M059J (cell line): ENCODE measurements at regions not wholly inside any gene's neighbourhood (a gene's known extent, or its start where the extent isn't known, plus 50 kb on each side); places are given as distances from the start of the nearest gene placed in this dataset.
"Not testable (repeated sequence)": the region's sequence is repeated elsewhere in the genome, so short reads cannot be mapped to it uniquely, and the experiment has no call there.

Source experiments
- DNase-seq: peaks from one replicate; pipeline ENCODE4 v3.0.0-alpha.2; 2012; ENCODE audit warnings: low read depth

DNA sequence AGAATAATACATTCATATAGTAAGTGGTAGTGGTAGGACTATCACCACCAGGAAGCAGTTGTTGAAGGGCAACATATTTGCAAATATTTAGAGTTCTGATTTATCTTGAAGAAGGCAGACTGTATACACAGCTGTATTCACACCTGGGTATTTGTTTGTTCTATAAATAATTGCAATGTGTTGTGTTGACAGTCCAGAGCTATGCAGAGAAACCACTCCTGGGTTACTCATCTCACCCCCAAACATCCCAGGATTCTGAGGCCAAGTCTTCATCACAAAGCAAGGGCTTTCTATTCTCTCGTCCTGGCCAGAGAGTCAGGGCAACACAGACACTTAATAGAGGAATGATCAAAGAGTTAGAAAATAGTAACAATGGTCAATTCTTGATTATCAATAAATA, 102.1 kb upstream of the FAT3 start:
- peak; percentile 52 for DNase-seq

DNA sequence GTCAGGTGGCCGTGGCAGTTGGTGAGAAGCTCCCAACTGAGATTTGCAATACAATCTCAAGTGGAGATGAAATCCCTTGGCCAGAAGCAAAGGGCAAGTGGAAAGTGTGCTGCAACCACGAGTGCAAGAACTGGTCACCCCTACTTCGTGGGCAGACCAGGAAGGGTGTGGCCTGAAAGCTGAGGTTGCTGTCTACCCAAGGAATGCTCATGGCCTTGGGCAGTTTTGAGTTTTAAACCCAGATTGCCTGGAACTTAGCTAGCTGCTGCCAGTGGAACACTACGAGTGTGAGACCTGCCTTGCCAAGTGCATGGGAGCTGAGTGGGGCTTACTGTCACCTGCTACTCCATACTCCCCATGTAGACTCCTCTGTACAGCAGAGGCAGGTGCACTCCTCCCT, 113.3 kb upstream of the FAT3 start:
- peak; percentile 78 for DNase-seq

- DNase-seq = no peak
Observed at GRCh38 chr11:92109466-92109865, 115.2 kb upstream of the FAT3 start.

- DNase-seq = no peak
Observed at GRCh38 chr11:92107331-92107730, 117.3 kb upstream of the FAT3 start.

DNA sequence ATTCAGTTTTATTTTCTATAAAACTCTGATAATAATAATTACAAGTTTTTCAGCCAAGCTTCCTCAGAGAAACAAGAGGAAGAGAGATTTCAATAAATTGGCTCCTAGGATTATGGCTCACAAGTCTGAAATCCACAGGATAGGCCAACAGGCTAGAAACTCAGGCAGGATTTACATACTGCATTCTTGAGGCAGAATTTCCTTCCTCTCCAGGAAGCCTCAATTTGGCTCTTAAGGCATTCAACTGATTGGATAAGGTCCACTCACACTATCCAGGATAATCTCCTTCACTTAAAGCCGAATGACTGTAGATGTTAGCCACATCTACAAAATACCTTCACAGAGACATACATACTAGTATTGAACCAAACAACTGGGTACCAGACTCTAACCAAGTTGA, 120.3 kb upstream of the FAT3 start:
- no peak for DNase-seq

DNA sequence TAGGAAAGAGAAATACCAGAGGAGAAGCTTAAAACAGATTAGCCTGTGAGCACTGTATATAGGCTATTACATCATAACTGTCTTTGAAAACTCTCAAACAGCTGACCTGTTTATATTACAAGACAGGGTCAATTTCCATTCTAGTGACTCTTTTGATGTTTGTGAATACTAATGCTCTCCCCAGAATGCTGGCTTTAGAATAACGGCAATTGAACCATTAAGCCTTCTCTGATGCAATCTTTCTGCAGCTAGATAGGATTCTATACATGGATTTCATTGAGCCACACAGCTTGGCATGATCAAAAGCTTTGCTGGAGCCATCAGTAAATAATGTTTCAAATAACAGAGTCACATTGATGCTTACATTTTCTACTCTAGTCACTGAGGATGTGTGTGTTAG, 122.7 kb upstream of the FAT3 start:
- no peak for DNase-seq

DNA sequence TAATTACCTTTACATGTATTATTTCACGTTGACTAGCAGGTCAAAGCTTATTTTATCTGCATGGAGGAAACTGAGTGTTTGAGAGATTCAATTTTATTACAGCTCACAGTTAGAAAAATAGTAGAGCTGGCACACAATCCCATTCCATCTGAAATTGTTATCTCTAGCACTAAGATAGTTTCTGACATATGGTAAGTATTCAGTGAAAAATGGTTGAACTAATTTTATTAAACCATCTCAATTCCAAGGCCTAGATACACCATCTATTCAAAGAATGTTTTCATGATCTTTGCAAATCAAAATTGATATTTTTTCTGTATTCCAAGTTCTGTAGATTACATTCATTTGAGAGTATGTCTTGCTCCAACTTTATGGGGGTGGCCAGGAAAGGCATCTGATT, 125.4 kb upstream of the FAT3 start:
- DNase-seq = no peak

DNA sequence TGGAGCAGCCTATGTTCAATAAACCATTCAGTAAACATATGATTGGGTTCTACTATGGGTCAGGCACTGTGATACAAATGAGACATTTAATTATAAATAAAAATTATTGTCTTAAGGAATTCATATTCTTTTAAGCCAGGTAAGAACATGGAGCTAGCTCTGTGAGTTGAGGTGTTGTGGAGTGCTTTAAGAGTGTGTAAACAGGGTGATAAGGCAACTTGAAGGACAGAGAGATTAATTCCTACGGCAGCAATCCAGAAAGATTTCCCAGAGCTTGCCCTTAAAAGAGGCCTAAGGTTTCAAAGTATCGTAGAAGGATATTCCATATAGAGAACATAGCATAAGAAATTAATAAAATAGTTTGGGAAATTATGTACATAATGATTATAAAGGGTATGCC, 126.4 kb upstream of the FAT3 start:
- DNase-seq = no peak

DNA sequence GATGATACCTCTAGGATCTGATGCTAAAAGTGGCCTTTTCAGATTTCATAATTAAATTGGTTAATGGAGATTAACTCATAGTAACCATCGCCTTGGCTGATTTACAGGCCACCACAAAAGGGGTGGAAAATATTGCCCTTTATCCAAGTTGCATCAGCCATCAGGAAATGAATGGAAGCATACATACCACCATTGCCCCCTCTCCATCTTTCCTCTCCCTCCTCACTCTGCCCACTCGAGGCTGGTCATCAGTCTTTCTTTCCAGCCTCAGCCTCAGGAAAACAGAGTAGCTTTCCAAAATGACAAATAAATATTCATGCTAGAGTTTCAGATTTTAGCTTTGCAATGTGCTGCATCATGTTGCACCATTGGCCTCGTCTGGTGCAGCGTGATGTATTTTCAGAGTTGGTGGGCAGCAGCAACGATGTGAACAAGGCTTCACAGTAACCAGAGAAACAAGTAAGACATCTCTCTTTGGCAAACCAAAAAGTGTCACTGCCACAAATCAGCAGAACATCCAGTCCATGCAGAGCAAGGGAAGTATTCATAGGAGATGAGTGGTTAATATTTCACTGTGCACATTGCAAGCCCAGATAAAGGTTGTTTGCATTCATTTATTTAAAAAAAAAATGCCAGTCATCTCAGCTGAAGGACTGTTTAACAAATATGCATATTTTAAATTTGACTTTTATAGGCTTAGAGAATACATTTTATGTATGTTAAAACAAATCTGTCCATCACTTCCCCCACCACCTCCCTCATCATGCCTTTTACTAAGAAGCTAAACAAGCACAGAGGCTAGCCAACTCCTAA, 136.7 kb upstream of the FAT3 start:
- no peak for DNase-seq

- no peak for DNase-seq
Observed at GRCh38 chr11:92083123-92083522, 141.5 kb upstream of the FAT3 start.

DNA sequence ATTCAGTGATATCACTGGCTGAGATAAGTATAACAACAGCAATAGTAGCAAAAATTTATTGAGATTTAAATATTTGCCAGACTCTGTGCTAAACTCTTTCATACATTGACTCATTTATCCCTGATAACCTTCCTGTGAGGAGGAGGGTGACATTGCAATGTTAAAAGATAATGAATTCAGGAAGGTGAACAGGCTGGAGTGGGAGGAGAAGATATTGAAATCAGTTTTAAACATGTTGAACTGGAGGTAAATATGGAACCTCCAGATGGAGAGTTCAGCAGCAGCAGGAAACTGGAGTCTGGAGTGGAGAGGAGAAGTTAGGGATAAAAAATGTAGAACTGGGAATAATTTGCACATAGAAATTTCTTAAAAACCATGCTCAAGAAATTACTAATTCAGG, 142.0 kb upstream of the FAT3 start:
- DNase-seq = no peak

DNA sequence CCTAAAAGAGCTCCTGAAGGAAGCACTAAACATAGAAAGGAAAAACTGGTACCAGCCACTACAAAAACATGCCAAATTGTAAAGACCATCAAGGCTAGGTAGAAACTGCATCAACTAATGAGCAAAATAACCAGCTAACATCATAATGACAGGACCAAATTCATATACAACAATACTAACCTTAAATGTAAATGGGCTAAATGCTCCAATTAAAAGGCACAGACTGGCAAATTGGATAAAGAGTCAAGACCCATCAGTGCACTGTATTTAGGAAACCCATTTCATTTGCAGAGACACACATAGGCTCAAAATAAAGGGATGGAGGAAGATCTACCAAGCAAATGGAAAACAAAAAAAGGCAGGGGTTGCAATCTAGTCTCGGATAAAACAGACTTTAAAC, 150.1 kb upstream of the FAT3 start:
- not testable (repeated sequence) for DNase-seq

- no peak for DNase-seq
Observed at GRCh38 chr11:92071660-92072059, 153.0 kb upstream of the FAT3 start.

DNA sequence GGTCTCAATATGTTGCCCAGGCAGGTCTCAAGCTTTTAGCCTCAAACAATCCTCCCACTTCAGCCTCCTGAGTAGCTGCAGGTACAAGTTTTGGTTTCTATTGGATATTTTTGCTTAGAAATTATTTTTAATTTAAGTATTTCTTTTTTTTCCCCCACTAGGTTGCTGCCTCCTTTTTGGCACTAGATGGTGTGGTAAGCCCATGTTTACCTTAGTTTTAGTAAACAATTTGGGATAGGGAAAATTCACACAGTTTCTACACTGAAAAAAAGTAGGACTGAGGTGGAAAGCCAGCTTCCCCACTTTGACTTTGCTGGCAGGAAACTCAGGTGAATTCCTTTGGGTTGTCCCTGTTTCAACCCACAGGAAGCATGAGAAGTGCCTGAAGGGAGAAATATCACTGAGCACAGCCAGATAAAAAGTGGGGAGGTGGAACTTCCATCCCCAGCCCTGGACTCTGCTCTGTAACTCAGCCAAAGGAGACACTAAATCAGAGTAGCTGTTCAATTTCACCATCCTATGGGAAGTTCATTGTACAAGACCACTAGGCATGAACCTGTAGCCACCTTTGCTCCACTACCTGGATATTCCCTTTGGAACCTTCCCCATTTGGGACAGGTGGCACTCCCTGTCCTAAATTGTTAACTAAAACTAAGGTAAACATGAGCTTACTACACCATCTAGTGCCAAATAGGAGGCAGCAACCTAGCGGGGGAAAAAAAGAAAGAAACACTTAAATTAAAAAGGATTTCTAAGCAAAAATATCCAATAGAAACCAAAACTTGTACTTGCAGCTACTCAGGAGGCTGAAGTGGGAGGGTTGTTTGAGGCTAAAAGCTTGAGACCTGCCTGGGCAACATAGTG, 154.4 kb upstream of the FAT3 start:
- DNase-seq = peak; percentile 34

- DNase-seq = no peak
Observed at GRCh38 chr11:92067016-92067415, 157.6 kb upstream of the FAT3 start.

- DNase-seq = no peak
Observed at GRCh38 chr11:92061456-92062062, 163.1 kb upstream of the FAT3 start.

DNA sequence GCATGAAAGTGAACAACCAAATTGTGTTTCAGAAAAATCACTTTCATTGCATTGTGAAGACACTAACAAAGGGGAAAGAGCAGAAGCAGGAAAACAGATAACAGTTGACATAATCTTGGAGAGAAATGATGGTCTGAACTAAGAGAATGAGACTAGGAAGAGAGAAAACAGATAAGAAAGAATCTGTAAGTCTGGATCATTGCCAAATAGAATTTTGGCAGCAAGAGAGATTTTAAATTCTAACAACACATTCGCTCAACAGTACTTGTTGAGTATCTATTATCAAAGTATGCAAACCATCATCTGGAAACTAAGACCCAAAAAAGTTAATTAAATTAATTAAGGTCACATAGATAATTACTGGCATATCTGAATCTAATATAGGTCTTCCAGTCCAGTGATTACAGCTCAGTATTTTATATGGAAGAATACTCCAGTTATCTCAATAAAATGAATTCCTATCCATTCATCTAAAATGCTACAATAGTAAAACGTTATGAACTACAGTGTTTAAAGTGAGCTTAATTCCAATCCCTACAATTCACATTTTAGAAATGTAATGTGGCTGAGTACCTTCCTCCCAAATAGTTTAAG, 166.7 kb upstream of the FAT3 start:
- no peak for DNase-seq

- peak; percentile 25 for DNase-seq
Observed at GRCh38 chr11:92053216-92053615, 171.4 kb upstream of the FAT3 start.

DNA sequence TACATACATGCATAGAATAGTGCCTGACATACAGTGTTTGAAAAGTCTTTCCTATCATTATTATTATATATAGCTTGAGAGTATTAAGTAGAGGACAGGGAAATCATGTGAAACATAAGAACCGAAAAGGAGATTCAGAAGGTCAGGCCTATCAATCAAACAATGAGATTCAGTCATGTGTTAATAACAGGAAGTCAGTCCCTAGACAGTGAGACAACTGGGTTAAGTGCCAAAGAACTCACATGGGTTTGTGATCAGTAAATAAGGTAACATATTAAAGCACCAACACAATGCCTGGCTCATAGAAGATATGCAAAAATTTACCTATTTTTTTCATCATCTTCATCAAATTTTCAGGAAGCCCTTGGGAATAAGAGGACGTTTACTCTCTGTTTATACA, 174.3 kb upstream of the FAT3 start:
- no peak for DNase-seq

GRCh38 chr11:92048415-92048814, 176.2 kb upstream of the FAT3 start:
- peak; percentile 64 for DNase-seq

DNA sequence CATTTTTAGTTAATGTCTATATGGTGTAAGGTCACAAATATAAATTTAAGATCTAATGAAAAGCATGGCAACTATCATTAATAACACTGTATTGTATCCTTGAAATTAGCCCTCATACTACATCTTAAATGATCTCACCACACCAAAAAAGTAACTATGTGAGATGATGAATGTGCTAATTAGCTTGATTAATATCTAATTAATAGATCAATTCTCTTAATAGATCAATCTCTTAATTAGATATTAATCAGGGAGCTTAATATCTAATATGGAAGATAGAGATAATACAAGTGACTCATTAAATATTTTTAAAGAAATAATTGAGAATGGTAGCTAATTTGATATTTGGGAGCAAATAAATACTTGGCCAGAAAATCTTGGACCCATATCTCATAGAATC, 178.5 kb upstream of the FAT3 start:
- DNase-seq = no peak

DNA sequence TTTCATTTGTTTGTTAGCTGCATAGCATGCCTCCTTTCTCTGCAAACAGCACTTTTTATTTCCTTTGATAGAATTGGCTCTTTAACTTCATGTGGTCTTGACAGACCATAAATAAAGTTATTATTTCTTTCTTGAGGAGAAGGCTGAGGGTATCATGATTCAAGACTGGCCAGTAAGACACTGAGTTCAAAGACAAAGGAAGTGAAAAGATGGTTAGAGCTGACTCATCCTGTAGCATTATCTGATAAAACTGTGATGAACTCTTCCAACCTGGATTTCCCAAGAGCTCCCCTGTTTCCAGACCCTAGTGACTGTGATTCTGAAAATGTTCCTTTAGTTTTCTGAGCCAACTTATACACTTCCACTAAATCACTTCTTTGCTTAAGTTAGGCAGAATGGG, 179.3 kb upstream of the FAT3 start:
- DNase-seq = peak; percentile 58
